GM18909 (cell line): ENCODE measurements at regions not wholly inside any gene's neighbourhood (a gene's known extent, or its start where the extent isn't known, plus 50 kb on each side); places are given as distances from the start of the nearest gene placed in this dataset.

ENCODE experiments used
- ATAC-seq: cut with Tn5 transposase; IDR thresholded peaks from one replicate; pipeline ENCODE4 v1.9.1; 2021; ENCODE audit warnings: mild to moderate bottlenecking; ENCODE audit not compliant: unreplicated experiment, poor library complexity

- ATAC-seq = no peak
Measured at GRCh38 chr7:81607987-81608386, 161.9 kb downstream of the HGF start.

- no peak for ATAC-seq
Measured at GRCh38 chr7:81606078-81606863, 163.6 kb downstream of the HGF start.

DNA sequence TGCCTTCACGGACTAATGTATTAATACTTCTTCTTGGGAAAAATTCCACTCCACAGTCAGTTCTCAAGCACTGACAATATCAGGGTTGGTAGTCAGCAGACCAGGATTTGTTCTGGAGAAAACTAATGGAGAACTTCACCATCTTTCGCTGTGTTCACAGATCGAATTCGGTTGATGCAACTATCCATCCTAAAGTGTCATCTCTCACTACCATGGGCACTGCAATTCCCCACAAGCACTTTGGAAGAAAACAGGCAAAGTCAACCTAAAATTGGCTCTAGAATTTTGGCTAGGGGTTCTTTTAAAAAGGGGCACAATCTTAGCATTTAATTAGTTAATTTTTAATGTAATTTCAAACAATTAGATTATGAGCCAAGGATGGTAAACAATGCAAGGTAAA is 164.4 kb downstream of the HGF start:
- no peak for ATAC-seq

DNA sequence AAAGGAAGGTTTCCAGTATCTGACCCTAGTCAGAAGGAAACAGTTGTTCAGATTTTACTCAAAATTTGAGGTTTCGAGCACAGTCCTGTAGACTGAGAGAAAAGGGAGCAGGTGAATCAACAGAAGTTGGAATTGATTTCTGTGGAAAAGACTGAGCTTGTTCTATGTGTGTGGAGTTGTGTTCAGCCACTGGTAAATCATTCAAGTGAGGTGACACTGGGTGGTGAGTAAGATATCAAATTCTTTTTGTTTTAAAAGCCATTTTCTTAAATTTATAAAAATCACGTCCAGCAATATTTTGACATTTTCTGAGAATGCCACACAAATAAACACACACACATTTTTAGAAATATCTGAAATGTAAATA is 165.1 kb downstream of the HGF start:
- ATAC-seq = no peak

DNA sequence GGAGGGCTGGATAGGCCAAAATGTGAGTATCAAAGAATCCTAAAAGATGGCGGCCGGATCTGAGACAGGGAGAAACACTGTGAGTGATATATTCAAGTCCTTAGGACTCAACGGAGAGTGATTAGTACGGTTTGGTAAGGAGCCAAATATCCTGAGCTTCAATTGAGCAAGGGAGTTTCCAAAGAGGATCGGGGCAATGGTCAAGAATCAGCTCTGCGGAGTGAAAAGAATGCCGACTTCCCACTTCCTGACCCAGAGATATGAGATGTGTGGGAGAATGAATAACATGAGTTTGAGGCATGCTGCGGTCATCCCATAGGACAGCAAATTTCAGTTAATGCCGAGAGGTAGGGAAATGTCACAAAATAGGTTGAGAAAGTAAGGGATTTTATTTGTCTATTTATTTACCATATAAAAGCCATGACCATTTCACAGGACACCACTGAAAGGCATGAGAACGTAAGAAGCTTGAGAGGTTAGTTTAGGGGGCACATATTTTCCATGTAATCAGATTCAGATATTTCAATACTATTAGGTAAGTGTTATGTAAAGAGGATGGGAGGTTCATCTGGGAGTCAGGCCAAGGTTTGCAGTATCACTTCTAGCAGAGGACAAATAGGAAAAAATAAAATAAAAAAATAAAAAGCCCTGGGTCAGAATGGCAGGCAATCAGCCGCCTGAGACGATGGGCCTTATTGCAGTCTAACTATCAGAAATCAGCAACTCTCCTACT is 165.6 kb downstream of the HGF start:
- ATAC-seq = no peak

GRCh38 chr7:81600608-81601007 is 169.2 kb downstream of the HGF start:
- no peak for ATAC-seq

DNA sequence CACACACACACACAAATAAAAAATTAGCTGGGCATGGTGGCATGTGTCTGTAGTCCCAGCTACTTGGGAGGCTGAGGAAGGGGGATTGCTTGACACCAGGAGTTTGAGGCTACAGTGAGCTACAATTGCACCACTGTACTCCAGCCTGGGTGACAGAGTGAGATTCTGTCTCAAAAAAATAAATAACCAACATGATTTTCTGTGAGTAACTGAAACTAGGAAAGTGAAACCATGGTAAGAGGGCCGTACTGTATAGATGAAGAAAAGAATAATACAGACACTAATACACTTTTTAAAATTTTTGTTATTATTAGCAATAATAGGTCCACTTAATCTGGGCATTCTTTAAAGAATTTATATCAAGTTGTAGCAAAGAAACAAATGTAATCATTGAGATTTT is 170.9 kb downstream of the HGF start:
- ATAC-seq = no peak

GRCh38 chr7:81594767-81595166 is 175.1 kb downstream of the HGF start:
- ATAC-seq = no peak

- no peak for ATAC-seq
Measured at GRCh38 chr7:81590131-81590530, 179.7 kb downstream of the HGF start.

DNA sequence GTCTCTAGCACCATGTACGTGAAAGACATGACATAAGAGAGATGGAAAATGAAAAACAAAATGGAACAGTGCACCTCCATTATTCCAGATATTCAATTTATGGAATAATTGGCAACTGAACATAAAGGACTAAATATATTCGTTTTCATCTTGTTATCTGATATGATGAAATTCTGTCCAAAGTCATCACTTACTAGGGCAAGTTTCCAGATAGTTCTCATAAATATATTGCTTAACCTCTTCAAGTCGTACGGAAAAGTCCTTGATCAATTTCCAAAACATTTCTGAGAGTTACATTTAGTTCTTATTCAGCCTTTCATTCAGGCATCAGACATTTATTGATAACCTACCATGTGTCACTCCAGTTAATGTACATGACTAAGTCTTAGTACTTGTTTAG is 185.2 kb downstream of the HGF start:
- no peak for ATAC-seq

DNA sequence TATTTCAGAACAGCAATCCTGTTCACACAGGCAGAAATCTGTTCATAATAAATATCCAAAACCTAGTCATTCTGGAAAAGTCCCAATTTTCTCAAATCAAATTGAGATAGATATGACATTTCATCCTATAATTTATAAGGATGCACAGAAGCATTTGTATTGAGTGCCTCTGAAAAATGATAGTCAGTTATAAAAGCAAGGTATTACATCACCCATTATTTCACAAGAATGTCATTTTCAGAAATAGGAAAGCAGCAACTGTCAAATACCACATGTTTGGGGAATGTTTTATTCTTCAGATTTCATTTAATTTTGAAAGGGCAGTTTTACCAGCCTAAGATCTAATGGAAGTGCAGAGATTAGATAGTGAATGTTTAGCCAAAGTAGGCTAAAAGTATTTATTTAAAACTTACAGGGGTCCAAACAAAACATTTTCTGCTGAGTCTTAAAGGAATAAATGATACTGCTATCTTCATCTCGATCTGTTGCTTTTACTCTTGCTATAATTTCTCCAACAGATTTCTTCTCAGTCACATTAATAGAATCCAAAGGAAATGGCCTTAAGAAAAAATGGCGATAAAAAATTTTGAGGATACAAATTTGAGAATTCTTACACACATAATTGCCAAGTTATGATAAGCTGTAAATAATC is 185.8 kb downstream of the HGF start:
- no peak for ATAC-seq

GRCh38 chr7:81583090-81583489 is 186.8 kb downstream of the HGF start:
- ATAC-seq = no peak

GRCh38 chr7:81577642-81578340 is 192.1 kb downstream of the HGF start:
- no peak for ATAC-seq

- no peak for ATAC-seq
Measured at GRCh38 chr7:81574723-81575326, 195.0 kb downstream of the HGF start.

- no peak for ATAC-seq
Measured at GRCh38 chr7:81573932-81574331, 195.9 kb downstream of the HGF start.

DNA sequence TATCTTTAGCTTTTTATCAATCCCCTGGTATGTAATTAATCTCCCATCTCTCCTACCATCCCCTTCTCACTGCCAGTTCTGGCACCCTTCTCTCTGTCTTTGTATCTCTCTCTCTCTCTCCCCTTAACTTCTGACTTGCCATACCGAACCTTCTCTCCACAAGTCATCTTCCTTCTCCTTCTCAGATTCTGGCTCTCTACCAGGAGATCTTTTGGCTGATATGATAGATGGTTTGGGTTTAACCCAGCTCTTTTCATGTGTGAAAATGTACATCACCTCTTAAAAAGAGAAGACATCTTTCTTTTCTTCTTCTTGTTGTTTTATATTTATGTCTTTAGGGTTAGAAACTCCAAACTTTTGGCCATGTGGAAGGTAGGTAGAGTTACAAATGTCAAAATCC is 196.7 kb downstream of the HGF start:
- ATAC-seq = no peak

- ATAC-seq = no peak
Measured at GRCh38 chr7:81562581-81562980, 207.3 kb downstream of the HGF start.

- ATAC-seq = no peak
Measured at GRCh38 chr7:81560708-81561107, 209.1 kb downstream of the HGF start.

GRCh38 chr7:81549484-81550016 is 220.3 kb downstream of the HGF start:
- ATAC-seq = no peak

GRCh38 chr7:81534996-81535395 is 234.9 kb downstream of the HGF start:
- no peak for ATAC-seq
